Heart left ventricle (tissue), 13 donors: ENCODE measurements at regions not wholly inside any gene's neighbourhood (a gene's known extent, or its start where the extent isn't known, plus 50 kb on each side); places are given as distances from the start of the nearest gene placed in this dataset.
"Not testable (repeated sequence)": the region's sequence is repeated elsewhere in the genome, so short reads cannot be mapped to it uniquely, and the experiment has no call there.

Experiments used
- CTCF ChIP-seq, 12 donors: fragments of 200-600 bp; sonication (generic) in 4 of 12; IDR thresholded peaks; one replicate each; pipeline versions ENCODE4 v1.5.0 to v1.8.0; 2018 to 2022; ENCODE audit warnings: antibody characterized with exemption in 12 of 12, mild to moderate bottlenecking in 5 of 12
- POLR2A ChIP-seq, 2 donors: fragments of 450-650 bp; IDR thresholded peaks; one replicate each; pipeline ENCODE4 v1.6.1; 2017; ENCODE audit warnings: antibody characterized with exemption in 2 of 2, mild to moderate bottlenecking in 2 of 2, moderate library complexity in 2 of 2
- donor health status: ischemic (EF 13 %, LVEDD 7.1; RV severe dilation, severe dysfunction).
- donor health status: DM: no; HTN: yes; CAD: no.
- donor health status: DM: no; HTN: no; CAD: no.
- donor health status: ischemic (EF 25% LVEDD 6.9; RV normal size, moderate dysfunction).
- donor health status: ischemic (EF 25% LVEDD 5.7; RV mildly dilated, moderate dysfunction).
- donor health status: ischemic (EF 35%, LVEDD 5.7; RV mildly dilated, moderate dysfunction).
- donor health status: nonischemic (EF 11% LVEDD 7.7; RV severe dilation, severe dysfunction).
- donor health status: DM: yes; HTN: yes; CAD: no.
- donor health status: PGD.
- donor health status: ischemic (EF 29% LVEDD 5.4; RV normal size, mild dysfunction).
- donor health status: nonischemic (EF 23%, LVEDD 6.1; RV moderate dilation, normal function).

DNA sequence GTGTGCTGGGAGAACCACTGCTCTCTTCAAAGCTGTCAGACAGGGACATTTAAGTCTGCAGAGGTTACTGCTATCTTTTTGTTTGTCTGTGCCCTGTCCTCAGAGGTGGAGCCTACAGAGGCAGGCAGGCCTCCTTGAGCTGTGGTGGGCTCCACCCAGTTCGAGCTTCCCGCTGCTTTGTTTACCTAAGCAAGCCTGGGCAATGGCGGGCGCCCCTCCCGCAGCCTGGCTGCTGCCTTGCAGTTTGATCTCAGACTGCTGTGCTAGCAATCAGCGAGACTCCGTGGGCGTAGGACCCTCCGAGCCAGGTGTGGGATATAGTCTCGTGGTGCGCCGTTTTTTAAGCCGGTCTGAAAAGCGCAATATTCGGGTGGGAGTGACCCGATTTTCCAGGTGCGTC lies 164.0 kb downstream of the HRH4 start:
- TF ChIP-seq POLR2A, CTCF (IDR thresholded peaks at IDR 0.05): not testable (repeated sequence)
